ENCODE measurements at regions not wholly inside any gene's neighbourhood (a gene's known extent, or its start where the extent isn't known, plus 50 kb on each side); places are given as distances from the start of the nearest gene placed in this dataset.
A peak's percentile ranks its signal among the peaks of the same experiment; 100 is the strongest.

DNA sequence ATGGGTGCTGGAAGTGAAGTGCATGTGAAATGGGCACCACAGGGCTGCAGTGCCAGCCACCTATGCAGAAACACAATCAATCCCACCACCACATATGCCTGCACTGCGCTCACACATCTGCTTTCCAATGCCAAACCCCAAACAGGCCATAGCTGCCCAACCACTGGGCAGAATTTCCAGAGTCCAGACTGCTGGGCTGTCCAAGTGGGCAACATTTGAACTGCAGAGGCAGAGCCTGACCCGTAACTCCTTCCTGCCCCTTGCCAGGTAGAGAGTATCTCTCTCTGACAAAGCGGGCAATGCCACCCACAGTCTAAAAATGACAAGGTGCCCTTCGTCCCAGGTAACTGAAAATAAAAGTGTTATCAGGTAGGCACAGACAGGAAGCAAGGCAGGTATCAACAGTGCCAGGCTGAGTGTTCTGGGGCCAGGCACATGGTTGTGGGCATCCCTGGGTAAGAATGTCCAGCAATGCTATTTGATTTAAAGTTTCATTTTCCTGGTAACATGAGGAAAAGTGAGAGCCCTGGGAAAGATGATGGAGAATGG lies 79.5 kb downstream of the FOXA2 start:
- DNase-seq (ENCODE audit: low spot score): no peak

DNA sequence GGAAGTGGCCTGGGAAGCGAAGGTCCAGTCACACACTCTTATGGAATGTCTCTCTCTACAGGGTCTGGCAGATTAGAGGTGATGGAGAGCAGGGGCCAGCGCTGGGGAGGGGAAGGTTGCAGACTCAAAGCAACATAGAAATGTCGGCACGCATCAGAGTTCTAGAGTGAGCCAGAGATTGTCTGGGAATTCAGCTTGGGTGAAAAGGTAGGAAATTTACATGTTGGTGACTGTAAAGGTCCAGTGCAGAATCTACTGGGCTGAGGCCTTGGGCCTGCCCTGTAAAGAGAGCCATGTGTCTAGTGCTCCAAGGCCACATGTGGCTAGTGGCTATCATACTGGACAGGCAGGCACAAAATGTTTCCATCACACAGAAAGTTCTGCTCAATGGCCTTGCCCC lies 80.8 kb downstream of the FOXA2 start:
- DNase-seq (ENCODE audit: low spot score): no peak

DNA sequence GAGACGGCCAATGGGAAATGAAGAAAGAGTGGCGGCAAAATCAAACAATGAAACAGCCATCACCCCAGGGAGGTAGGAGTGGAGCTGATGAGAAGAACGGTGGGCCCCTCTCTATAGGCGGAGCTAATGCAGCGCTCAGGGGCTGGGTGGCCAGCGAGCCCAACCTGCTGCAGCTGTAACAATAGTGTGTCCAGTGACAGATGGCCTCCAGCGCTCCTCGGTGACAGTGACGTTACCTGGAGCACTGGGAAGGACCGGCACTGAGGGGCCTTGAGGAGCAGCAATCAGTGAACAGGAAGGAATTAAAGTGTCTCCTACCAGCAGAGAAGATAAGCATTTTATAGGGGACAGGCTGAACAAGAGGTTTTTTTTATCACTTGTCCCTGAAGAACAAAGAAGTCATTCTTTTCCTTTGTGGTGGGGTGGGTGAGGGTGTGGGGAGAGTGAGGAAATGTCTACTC lies 81.6 kb downstream of the FOXA2 start:
- no peak for DNase-seq (ENCODE audit: low spot score)

DNA sequence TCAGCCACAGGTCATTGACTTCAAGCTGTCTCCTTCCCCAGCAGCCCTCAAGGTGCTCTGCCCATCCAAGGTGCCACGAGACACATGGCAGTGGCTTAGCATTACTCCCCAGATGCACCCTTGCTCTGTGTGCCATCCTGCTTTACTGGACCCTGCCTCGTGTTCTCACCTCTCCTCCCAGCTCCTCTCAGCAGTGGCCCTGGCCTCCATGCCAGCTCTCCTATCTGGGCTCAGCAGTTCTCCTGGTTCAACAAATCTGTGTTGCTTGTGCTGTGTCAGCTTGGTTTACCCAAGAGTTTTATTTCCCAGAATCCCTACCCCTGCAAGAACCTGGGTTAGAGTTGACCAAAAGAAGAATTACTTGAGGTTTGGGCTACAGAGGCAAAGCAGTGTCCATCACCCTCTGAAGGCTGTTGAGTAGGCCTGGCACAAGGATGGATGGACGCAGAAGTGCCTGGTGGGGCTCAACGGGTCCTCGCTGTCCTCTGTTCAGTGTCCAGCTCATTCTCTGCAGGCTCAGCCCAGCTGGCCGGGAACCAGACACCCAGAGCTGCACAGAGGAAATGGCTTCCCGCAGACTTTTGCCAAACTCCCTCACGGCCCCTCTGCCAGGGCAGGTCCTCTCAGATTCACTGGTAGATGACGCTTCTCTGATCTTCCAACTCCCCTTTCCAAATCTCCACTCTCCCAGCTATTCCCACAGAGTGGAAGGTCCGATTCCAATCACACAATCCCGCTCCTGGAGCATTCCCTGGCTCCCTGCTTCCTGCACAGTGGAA lies 82.6 kb downstream of the FOXA2 start:
- DNase-seq (ENCODE audit: low spot score): no peak

DNA sequence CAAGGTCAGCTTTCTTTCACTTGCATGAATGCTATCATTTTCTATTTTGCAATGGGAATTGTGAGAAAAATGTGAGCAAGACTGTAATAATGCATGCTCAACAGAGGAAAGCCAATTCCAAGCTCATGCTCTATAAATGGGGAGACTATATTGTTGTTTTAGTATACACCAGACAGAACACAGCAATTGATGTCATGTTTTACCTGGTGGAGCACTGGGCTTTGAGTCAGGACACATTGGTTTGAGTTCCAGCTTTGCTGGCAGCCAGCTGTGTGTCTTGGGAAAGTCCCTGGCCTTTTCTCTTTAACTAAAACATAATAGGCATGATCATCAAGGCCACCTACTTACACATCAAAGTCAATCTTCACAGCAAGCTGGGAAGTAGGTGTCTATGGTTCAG lies 83.3 kb downstream of the FOXA2 start:
- no peak for DNase-seq (ENCODE audit: low spot score)

DNA sequence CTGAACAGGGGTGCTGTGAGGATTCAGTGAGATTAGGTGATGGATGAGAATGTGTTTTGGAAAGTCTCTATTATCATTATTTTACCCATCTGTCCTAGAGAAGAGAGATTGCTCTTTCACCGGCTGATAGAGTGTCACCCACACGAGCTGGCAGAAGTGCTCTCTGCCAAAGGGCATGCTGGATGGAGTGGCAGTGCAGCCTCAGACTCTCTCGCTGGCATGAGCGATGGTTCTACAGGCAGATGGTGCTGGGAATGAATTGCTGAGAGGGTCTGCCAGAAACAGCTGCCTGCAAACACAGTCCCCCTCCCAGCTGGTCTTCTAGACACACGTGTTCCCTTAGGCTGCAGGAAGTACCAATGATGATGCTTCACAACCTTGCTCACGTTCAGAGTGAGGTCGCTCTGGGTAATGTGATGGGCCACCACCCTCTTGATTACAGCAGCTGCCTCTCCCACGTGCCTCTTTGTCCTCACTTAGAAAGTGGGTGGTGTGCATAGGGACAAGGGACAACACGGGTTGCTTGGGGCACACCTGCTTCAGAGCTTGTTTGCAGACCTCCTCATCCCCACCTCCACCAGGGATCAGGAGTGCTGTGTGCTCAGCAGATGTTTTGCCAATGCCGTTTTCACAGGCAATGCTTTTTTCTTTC lies 84.7 kb downstream of the FOXA2 start:
- no peak for DNase-seq (ENCODE audit: low spot score)

DNA sequence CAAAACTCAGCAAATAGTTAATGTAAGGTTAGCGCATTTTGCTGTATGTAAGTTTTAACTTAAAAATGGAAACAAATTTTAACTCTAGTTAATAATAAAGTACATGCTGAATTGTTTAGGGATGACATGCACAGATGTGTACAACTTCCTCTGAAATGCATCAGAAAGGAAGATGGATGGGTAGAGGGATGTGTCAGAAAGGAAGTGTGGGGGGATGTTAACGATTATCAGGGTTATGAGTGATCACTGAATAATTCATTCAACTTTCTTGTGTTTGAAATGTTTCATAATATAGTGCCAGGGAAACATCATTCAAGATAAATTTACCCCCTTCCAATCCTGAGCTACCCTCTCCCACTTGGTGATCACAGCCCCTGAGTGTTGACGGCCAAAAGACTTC lies 87.6 kb downstream of the FOXA2 start:
- no peak for DNase-seq (ENCODE audit: low spot score)

DNA sequence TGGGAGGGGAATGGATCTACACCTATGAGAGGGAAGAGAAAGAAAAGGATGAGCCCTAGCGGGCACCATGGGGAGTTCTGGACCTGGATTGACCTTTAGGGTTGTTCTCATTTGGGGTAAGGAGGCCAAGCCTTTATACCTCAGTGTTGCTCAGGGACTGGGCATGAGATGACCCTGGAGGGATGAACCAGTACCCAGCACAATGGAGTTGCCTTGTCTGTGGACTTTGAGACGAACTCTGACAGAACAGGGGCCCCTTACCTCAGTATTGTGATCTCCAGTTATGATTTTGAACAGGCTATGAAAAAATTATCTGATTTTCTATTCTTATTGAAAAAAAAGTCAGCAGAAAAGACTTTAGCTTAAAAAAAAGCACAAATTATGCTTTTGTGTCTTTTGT lies 88.6 kb downstream of the FOXA2 start:
- DNase-seq (ENCODE audit: low spot score): no peak

DNA sequence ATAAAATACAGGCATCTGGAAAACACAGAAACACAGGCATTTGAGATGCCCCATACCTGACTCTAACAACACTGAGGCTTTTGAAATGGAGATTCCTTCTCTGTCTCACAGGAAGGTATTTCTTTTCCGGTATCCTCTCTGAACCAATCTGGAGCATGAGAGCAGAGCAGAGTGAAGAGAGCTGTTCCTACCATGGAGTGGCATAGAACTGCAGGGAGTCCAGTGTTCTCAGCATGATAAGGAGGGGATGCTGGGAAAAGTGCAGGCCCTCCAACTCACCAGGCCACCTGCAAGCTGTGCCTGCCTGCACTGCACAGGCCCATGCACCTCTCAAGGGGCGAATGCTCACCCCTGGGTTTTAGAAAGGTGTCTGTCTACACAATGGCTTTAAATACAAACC lies 89.2 kb downstream of the FOXA2 start:
- DNase-seq (ENCODE audit: low spot score): no peak

DNA sequence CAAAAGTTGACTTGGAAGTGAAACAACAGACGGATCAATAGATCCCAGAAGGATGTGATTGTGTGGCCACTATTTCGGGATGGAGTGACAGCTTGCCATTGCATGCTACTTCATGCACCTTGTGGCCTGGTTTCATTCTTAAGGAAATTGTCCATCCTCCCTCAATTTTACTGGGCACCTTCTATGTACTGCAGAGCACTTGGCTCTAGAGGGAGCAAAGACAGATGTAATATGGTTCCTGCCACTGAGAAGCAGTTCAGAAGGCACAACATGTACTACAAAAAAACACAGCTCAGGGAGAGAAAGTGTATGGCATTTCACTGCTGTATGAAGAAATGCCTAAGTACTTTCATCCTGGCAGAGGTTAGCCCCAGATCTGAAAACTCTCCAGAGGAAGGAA lies 91.9 kb downstream of the FOXA2 start:
- DNase-seq (ENCODE audit: low spot score): peak; percentile 7

DNA sequence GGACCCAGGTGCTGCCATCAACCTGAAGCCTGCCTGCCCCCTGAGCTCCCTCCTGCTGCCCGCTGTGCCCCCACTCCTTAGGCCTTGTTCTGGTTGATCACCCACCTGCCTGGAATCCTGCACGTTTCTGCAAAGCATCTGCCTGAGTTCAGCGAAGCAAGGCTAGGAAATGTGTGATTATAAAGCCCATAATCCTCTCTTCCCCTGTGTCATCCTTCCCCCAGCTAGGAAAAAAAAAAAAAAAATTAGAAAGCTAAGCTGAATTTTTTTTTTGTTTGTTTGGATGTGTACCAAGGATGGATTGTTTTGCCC lies 93.2 kb downstream of the FOXA2 start:
- DNase-seq (ENCODE audit: low spot score): no peak

DNA sequence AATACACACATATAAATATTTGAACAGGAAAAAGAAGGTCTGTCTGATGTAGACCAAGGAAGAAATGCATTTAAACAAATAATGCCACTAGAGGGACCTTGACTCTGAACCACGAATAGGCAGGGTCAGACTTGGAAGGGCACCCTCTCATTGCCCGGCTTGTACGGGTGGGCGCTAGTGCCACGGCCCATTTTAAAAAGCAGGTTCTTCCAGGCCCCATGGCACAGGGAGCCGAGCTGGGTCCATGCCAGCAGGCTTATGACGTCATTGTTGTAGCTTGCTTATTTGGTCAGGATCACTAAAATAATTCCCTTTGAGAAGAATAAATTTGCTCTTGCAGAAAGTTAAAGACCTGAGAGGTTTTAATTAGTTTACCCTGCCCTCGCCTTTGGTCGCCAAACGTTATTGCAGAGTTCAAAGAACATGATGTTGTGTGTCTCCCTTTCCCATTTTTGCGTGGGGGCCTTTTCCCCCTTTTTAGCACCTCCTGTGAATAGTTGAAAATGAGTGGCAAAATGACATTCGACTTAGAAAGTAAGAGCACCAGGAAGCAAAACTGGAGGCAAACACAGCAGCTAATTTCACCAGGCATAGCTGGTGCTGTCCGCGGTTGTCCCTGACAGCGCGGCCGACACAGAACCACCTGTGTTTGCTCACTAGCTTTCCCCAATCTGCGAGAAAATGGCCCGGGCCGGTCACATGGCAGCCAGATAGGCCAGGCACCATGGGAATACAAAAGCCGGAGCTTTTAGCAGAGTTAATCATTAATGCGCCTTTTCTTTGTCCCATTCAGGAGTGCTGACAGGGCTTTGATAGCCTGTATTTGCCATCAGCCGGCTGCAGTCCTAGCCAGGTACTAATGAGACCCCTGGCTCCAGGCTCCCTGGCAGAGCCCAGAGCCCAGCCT lies 93.8 kb downstream of the FOXA2 start:
- no peak for DNase-seq (ENCODE audit: low spot score)

DNA sequence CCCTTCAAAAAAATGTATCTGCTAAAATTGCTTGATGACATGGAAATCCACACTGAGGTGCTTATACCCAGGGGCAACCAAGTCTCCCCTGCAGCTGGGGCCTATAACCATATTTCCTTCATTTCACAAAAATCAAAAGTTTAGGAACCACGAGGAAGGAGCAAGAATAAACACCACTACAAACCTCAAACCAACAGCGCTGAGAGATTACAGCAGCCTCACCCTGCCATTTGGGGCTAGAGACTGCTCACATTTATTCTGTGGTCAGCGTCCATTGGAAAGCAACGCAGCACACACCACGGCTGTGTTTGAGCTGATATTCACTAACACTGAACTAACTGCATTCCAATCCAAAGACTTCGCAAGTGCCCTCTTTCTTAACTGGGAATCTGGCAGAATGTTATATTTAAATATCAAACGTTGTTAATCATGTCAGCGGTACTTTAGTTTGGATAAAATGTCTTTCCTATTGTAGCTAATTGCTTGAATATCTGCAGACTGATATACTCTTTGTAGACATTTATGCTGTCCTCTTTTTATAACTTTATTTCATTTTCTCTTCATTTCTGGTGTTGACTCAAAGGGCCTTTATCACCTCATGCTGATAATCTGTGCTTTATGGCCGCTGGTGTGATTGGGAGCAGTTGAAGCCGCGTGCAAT lies 94.6 kb downstream of the FOXA2 start:
- no peak for DNase-seq (ENCODE audit: low spot score)

DNA sequence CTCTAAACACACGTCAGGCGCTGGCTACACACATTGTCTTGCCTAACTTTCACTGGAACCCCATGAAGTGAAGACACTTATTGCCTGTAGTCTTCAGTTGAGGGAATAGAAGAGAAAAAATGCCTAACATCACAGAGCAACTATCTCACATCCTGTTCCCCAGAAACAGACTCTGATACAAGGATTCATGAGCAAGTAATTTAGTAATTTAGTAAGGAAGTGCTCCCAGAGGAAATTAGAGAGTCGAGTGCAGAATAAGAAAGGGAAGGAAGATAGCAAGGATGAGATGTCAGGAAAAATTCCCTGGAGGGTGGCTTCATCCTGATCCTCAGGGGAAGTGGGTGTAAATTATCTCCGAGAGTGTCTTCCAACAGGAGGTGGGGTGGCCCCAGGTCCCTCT lies 104.0 kb downstream of the FOXA2 start:
- DNase-seq (ENCODE audit: low spot score): no peak

DNA sequence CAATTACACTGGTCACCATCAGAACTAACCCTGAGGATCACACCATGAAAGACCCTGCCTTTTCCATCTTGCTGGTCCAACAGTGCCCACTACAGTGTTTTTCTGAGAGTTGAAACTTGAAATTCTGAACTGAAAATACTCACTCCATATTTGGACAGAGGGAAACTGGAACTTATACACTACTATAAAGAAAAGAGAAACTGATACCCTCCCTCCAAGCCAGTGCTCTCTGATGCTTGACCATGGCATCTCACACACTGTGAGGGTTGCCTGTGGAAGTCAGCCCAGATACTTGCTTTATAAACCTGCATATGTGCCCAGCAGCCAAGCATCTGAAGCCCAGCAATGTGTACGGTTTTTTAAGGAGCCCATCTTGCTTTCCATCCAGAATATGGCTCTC lies 108.7 kb downstream of the FOXA2 start:
- DNase-seq (ENCODE audit: low spot score): no peak

DNA sequence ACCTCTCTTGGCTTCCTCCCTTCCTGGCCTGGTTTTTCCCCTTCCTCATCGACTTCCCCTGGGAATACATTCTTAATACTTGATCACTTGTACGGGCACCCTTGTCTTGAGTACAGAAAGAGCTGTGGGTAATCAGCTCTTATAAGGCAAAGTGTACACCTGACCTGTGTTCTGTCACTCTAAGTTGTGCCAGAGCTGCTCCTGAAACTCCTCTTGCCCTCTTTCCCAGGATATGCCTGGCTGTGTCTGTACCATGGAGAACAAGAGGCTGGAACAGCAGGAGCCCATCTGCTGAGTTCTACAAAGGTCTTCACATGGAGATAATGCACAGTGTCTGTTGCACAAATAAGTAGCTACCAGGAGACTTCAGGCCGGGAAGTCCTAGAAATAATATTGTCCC lies 110.1 kb downstream of the FOXA2 start:
- no peak for DNase-seq (ENCODE audit: low spot score)

DNA sequence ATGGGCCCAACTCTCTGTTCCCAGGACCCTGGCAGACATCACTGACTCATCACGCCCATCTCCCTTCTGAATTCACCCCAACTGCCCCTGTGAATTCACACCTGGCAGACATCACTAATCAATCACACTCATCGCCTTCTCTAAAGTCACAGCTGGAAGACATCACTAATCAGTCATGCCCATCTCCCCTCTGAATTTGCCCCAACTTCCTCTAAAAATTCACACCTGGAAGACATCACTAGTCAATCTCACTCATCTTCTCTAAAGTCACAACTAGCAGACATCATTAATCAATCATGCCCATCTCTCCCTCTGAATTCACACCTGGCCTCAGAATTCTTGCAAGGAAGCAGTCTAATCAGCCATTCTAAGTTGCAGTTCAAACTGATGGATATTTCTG lies 111.1 kb downstream of the FOXA2 start:
- DNase-seq (ENCODE audit: low spot score): no peak

DNA sequence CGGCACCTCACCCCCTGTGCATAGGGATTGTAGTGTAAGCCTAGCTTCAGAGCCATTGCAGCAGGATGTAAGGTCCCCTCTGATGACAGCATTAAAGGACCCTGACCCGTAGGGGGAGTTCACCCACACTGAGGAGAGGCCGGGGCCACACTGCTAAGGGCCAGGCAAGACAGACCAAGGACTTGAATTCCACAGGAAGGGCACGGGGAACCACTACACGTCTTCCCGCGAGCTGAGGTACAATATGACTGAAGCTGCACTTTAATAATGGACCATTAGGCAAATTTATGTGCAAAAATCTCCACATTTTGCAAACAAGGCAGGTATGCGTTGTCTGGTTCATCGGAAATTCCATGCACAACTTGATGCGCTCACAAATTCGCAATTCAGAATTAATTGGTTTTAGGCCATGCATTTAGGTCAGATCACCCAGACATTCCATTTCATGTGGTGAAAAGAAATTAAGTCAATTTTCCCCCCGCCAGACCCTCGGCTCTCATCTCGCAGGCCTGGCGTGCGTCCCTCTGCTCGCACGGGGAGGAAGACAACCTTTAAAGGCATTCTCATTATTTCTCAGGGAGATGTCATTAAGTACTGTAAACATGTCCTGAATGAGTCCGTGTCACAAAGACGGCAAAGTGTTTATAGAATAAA lies 111.8 kb downstream of the FOXA2 start:
- no peak for DNase-seq (ENCODE audit: low spot score)

DNA sequence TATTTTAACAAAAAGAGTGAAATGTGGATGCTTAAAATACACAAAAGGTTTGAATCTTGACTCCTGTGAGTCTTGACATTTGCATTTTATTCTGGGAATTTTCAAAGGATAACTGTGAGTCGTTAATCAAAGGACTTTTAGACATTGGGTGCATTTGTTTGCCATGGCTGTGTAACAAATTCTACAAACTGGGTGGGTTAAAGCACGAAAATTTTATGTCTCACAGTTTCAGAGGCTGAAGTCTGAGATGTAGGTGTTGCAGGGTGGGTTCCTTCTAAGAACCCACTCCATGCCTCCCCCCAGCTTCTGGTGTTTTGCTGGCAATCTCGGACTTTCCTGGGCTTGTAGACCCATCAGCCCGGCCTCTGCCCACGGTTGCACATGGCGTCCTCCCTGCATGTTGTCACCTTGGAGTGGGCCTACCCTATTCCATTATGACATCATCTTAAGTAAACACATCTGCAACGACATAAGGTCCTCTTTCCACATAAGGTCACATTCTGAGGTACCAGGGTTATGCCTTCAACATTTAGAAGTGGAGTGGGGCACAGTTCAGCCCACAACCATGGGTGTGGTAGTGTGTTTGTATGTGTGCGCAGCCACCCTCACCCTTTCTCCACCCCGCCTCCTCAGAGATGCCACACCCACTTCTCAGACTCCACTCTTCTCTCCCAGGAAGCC lies 113.1 kb downstream of the FOXA2 start:
- DNase-seq (ENCODE audit: low spot score): no peak

DNA sequence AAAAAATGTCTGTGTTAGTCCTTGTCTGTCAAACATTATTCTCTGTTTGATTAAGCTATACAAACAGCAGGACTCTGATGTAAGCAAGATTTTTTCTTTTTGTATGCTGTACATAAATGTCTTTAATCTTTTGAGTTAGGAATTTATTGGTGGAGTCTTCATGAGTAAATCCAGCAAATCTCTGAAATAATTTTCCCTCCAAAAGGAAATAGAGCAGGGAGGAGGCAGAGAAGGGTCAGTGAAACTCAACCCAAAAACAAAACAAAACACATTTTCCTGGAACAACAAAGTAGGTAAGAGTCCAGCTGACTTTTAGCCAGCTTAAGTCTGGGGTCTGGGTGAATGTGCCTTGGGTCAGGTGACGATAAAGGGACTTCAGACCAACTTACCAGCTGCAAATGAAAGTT lies 113.7 kb downstream of the FOXA2 start:
- DNase-seq (ENCODE audit: low spot score): no peak
